ENCODE measurements at regions not wholly inside any gene's neighbourhood (a gene's known extent, or its start where the extent isn't known, plus 50 kb on each side); places are given as distances from the start of the nearest gene placed in this dataset.

DNA sequence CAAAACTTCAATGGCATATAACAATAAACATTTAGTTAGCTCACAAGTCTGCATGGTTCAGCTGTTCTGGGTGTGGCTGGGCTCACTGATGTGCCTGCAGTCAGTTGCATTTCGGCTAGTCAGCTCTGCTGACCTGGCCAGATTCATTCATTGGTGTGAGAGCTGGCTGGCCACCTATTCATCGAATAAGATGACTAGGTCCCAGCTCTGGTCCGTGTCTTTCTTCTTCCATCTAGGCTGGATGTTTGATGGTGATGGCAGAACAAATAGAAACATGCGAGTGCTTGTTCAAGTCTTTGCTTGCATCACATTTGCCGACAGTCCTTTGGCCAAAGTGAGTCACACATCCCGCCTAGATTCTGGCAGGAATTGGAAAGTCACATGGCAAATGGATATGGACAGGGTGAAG lies 203.3 kb upstream of the CRY1 start:
- Histone ChIP-seq H3K4me3 (replicated peaks; ENCODE audit: insufficient read depth, low read length) (no peak overlapping the region), H3K27me3 (ENCODE audit: insufficient read depth, poor library complexity, severe bottlenecking) (no peaks in the 10 kb centered on the region), H3K27ac (replicated peaks) (no peak overlapping the region)
- no peak for DNase-seq (ENCODE audit: low read depth in 1 of 2, low spot score in 1 of 2)
- TF ChIP-seq GABPA (IDR thresholded peaks at IDR 0.05; ENCODE audit: low read depth): no peak

DNA sequence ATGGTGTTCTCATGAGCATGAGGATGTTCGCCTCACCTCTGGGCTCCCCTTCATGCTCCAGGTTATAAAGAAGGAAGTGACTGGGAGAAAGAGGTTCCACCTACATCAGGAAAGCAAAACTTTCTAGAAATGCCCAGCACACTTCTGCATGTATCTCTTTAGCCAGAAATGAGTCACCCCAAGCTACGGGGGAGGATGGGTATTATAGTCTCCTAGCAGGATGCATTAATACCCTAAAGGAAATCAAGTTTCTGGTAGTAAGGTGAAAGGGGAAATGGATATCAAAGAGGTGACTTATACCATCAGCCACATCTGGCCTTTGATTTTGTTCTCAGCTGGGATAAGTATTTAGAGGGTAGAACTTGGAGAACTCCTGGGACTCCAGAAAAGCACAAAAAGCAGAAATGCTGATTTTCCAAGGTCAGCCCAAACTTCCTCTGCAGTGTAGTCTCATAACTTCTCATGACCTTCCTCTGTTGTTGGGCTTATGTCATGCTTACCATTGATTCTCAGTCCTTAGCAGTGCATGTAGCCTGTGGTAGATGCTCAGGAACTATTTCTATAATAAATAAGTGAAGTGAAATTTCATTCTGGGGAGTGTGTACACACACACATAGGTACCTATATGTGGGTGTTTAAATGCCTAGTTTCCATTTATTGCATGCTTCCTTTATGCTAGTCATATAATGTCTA lies 209.4 kb upstream of the CRY1 start:
- no peak overlapping the region for H3K27ac ChIP-seq (replicated peaks)
- H3K4me3 ChIP-seq (replicated peaks; ENCODE audit: insufficient read depth, low read length): no peak overlapping the region
- no peaks in the 10 kb centered on the region for H3K27me3 ChIP-seq (ENCODE audit: insufficient read depth, poor library complexity, severe bottlenecking)
- DNase-seq (ENCODE audit: low read depth in 1 of 2, low spot score in 1 of 2): no peak
- TF ChIP-seq SPI1 (IDR thresholded peaks at IDR 0.05; ENCODE audit: borderline replicate concordance, low read depth) (no peak), POLR2AphosphoS5 (IDR thresholded peaks at IDR 0.05; ENCODE audit: low read depth) (no peak), GABPA (IDR thresholded peaks at IDR 0.05; ENCODE audit: low read depth) (no peak)
- TF ChIP-seq, protein P1, sequence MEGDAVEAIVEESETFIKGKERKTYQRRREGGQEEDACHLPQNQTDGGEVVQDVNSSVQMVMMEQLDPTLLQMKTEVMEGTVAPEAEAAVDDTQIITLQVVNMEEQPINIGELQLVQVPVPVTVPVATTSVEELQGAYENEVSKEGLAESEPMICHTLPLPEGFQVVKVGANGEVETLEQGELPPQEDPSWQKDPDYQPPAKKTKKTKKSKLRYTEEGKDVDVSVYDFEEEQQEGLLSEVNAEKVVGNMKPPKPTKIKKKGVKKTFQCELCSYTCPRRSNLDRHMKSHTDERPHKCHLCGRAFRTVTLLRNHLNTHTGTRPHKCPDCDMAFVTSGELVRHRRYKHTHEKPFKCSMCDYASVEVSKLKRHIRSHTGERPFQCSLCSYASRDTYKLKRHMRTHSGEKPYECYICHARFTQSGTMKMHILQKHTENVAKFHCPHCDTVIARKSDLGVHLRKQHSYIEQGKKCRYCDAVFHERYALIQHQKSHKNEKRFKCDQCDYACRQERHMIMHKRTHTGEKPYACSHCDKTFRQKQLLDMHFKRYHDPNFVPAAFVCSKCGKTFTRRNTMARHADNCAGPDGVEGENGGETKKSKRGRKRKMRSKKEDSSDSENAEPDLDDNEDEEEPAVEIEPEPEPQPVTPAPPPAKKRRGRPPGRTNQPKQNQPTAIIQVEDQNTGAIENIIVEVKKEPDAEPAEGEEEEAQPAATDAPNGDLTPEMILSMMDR (IDR thresholded peaks at IDR 0.05; ENCODE audit: insufficient read depth, low read length): no peak
- TF ChIP-seq, protein P2, sequence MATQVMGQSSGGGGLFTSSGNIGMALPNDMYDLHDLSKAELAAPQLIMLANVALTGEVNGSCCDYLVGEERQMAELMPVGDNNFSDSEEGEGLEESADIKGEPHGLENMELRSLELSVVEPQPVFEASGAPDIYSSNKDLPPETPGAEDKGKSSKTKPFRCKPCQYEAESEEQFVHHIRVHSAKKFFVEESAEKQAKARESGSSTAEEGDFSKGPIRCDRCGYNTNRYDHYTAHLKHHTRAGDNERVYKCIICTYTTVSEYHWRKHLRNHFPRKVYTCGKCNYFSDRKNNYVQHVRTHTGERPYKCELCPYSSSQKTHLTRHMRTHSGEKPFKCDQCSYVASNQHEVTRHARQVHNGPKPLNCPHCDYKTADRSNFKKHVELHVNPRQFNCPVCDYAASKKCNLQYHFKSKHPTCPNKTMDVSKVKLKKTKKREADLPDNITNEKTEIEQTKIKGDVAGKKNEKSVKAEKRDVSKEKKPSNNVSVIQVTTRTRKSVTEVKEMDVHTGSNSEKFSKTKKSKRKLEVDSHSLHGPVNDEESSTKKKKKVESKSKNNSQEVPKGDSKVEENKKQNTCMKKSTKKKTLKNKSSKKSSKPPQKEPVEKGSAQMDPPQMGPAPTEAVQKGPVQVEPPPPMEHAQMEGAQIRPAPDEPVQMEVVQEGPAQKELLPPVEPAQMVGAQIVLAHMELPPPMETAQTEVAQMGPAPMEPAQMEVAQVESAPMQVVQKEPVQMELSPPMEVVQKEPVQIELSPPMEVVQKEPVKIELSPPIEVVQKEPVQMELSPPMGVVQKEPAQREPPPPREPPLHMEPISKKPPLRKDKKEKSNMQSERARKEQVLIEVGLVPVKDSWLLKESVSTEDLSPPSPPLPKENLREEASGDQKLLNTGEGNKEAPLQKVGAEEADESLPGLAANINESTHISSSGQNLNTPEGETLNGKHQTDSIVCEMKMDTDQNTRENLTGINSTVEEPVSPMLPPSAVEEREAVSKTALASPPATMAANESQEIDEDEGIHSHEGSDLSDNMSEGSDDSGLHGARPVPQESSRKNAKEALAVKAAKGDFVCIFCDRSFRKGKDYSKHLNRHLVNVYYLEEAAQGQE (IDR thresholded peaks at IDR 0.05; ENCODE audit: insufficient replicate concordance, low read depth): no peak

DNA sequence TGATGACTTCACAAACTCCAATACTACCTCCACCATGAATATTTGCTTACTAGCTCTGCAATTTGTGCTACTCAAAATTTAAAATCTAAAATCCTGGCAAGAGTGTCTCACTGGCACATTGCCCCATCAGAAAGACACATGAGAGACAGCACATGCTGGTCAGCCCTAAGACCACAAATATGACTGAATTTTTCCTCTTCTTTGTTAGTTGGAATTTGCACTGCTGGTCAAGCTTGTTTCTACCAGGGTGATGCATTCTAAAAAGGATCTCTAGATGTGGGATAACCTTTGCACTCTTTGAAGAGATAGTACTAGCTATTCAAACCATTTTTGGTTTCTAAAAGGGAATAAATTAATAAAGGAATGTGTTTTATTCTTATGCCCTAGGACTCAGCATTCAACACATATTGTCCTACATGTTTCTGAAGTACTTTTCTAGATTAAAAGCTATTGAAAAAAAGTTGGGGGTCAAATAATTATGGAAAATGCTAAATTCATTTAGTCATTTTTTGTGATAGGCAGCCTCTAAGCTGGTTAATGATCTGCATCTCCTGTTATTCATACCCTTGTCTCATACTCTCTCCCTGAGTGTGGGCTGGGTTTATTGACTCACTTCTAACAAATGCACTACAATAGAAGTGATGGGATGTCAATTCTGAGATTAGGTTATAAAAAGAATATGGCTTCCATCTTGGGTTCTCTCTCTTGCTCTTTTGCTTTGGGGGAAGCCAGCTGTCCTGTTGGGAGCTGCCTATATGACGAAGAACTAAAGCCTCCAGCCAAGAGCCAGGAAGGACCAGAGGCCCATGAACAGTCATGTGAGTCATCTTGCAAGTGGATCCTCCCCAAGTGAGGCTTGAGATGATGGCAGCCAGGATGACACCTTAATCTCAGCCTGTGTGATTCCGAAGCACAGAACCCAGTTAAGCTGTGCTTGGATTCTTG lies 211.5 kb upstream of the CRY1 start:
- no peak overlapping the region for H3K27ac ChIP-seq (replicated peaks)
- TF ChIP-seq GABPA (IDR thresholded peaks at IDR 0.05; ENCODE audit: low read depth) (no peak), POLR2AphosphoS5 (IDR thresholded peaks at IDR 0.05; ENCODE audit: low read depth) (no peak)
- TF ChIP-seq, protein P1 (IDR thresholded peaks at IDR 0.05; ENCODE audit: insufficient read depth, low read length): no peak
- TF ChIP-seq, protein P2 (IDR thresholded peaks at IDR 0.05; ENCODE audit: insufficient replicate concordance, low read depth): no peak
- no peak for DNase-seq (ENCODE audit: low read depth in 1 of 2, low spot score in 1 of 2)
- H3K4me3 ChIP-seq (replicated peaks; ENCODE audit: insufficient read depth, low read length): no peak overlapping the region
- no peaks in the 10 kb centered on the region for H3K27me3 ChIP-seq (ENCODE audit: insufficient read depth, poor library complexity, severe bottlenecking)

DNA sequence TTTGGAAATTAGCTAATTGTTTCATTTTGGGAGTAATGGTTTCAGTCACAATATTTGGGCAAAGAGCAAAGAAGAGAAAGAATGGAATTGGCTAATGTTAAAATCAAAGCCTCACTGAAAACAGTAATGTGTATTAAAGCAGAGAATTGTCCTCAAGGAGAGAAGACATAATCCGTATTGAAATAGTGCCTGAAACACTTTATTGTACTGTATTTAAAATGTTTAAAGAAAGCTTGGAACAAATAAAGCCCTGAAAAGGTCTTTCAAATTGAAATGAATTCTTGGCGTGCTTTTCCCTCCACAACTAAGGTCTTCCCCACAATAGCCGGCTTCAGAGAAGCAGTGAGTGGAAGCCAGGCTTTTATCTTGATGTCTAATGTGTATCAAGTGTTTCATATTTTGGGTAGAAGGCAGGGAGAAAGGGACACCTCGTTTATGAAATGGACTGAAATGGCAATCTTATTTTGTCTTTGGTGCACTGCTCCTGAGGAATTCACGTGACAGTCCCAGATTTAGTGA lies 212.9 kb upstream of the CRY1 start:
- TF ChIP-seq GABPA (IDR thresholded peaks at IDR 0.05; ENCODE audit: low read depth) (no peak), SPI1 (IDR thresholded peaks at IDR 0.05; ENCODE audit: borderline replicate concordance, low read depth) (no peak), POLR2AphosphoS5 (IDR thresholded peaks at IDR 0.05; ENCODE audit: low read depth) (no peak)
- TF ChIP-seq, protein P1 (IDR thresholded peaks at IDR 0.05; ENCODE audit: insufficient read depth, low read length): no peak
- TF ChIP-seq, protein P2 (IDR thresholded peaks at IDR 0.05; ENCODE audit: insufficient replicate concordance, low read depth): no peak
- no peak for DNase-seq (ENCODE audit: low read depth in 1 of 2, low spot score in 1 of 2)
- no peaks in the 10 kb centered on the region for H3K27me3 ChIP-seq (ENCODE audit: insufficient read depth, poor library complexity, severe bottlenecking)
- H3K4me3 ChIP-seq (replicated peaks; ENCODE audit: insufficient read depth, low read length): no peak overlapping the region
- H3K27ac ChIP-seq (replicated peaks): no peak overlapping the region

All from HL-60 (cell line).